Hepatocyte (in vitro differentiated cells): ENCODE measurements at regions not wholly inside any gene's neighbourhood (a gene's known extent, or its start where the extent isn't known, plus 50 kb on each side); places are given as distances from the start of the nearest gene placed in this dataset.

Experiments used
- CTCF ChIP-seq: fragments of 200-600 bp; sonication (generic); IDR thresholded peaks from 2 replicates; pipeline ENCODE4 v1.5.1; 2016; ENCODE audit warnings: antibody characterized with exemption, mild to moderate bottlenecking; ENCODE audit not compliant: poor library complexity
- EZH2 ChIP-seq: fragments of 200-600 bp; sonication (generic); IDR thresholded peaks from 2 replicates; pipeline ENCODE4 v1.6.1; 2016; ENCODE audit warnings: antibody characterized with exemption, mild to moderate bottlenecking, borderline replicate concordance

DNA sequence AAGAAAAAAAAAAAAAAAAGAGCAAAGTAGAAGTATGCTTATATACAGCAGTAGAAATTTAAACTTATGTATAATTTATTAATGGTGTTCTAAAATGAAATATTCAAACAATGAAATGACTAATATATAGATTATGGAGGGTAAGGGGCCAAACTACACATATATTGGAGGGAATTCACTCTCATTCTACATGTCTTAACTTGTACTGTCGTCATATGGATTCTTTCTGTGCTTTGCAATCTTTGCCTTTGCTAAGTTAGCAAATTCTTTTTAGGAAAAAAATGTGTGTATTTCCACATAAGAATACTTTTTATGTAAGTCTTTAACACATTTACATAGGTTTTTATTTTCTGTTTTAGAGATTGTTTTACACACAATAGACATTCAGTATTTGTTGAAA lies 118.9 kb upstream of the MBNL1 start:
- TF ChIP-seq EZH2, result no peak
- TF ChIP-seq CTCF, result no peak
